Liver (tissue), 8 donors: ENCODE measurements at regions not wholly inside any gene's neighbourhood (a gene's known extent, or its start where the extent isn't known, plus 50 kb on each side); places are given as distances from the start of the nearest gene placed in this dataset.

Experiments used
- DNase-seq: peaks from one replicate; pipeline ENCODE4 v3.0.0-alpha.2; 2017; ENCODE audit warnings: low spot score
- H3K27ac ChIP-seq, 2 donors: one replicate each; pipeline ENCODE4 v1.7.0; 2013; ENCODE audit warnings: inconsistent platforms in 2 of 2, low read length in 2 of 2, control low read depth in 1 of 2, low read depth in 1 of 2, mild to moderate bottlenecking in 1 of 2
- H3K27me3 ChIP-seq, 4 donors: one replicate each; pipeline versions ENCODE4 v1.6.1 to v1.7.0; 2013; ENCODE audit warnings: low read length in 3 of 4, inconsistent platforms in 1 of 4, mild to moderate bottlenecking in 1 of 4, moderate library complexity in 1 of 4; ENCODE audit not compliant: control insufficient read depth in 4 of 4, insufficient read depth in 4 of 4
- H3K36me3 ChIP-seq, 4 donors: one replicate each; pipeline versions ENCODE4 v1.6.1 to v1.7.0; 2013; ENCODE audit warnings: low read length in 3 of 4, mild to moderate bottlenecking in 3 of 4, low read depth in 1 of 4, moderate library complexity in 1 of 4; ENCODE audit not compliant: control insufficient read depth in 4 of 4, insufficient read depth in 3 of 4
- H3K4me1 ChIP-seq, 4 donors: one replicate each; pipeline versions ENCODE4 v1.6.1 to v1.7.0; 2013; ENCODE audit warnings: low read length in 3 of 4, mild to moderate bottlenecking in 3 of 4, moderate library complexity in 1 of 4; ENCODE audit not compliant: control insufficient read depth in 4 of 4, insufficient read depth in 4 of 4
- H3K4me3 ChIP-seq, 3 donors: one replicate each; pipeline versions ENCODE4 v1.6.1 to v1.7.0; 2013; ENCODE audit warnings: low read length in 3 of 3, control low read depth in 1 of 3, low read depth in 1 of 3, mild to moderate bottlenecking in 1 of 3
- H3K9ac ChIP-seq, 2 donors: one replicate each; pipeline ENCODE4 v1.7.0; 2013; ENCODE audit warnings: low read length in 2 of 2, mild to moderate bottlenecking in 2 of 2, moderate library complexity in 2 of 2, control low read depth in 1 of 2, low read depth in 1 of 2
- H3K9me3 ChIP-seq, 4 donors: one replicate each; pipeline versions ENCODE4 v1.6.1 to v1.7.0; 2013; ENCODE audit warnings: low read length in 3 of 4; ENCODE audit not compliant: control insufficient read depth in 4 of 4
- EGR1 ChIP-seq, 2 donors: IDR thresholded peaks; 2 replicates each; pipeline ENCODE4 v1.6.1; 2016 to 2018; ENCODE audit warnings: antibody characterized with exemption in 2 of 2, low read depth in 2 of 2
- FOXA1 ChIP-seq: IDR thresholded peaks from 2 replicates; pipeline ENCODE4 v1.6.1; 2016; ENCODE audit warnings: antibody characterized with exemption
- FOXA2 ChIP-seq: IDR thresholded peaks from 2 replicates; pipeline ENCODE4 v1.6.1; 2016; ENCODE audit warnings: antibody characterized with exemption
- GABPA ChIP-seq, 2 donors: IDR thresholded peaks in 1 of 2; conservative IDR thresholded peaks in 1 of 2; 2 replicates each; pipeline ENCODE4 v1.6.1; 2016; ENCODE audit warnings: antibody characterized with exemption in 2 of 2, mild to moderate bottlenecking in 1 of 2, moderate library complexity in 1 of 2
- HNF4A ChIP-seq, 2 donors: conservative IDR thresholded peaks; 2 replicates each; pipeline ENCODE4 v1.6.1; 2016; ENCODE audit warnings: antibody characterized with exemption in 2 of 2, mild to moderate bottlenecking in 2 of 2
- HNF4G ChIP-seq: IDR thresholded peaks from 2 replicates; pipeline ENCODE4 v1.6.1; 2016; ENCODE audit warnings: antibody characterized with exemption
- JUND ChIP-seq, 2 donors: IDR thresholded peaks; 2 replicates each; pipeline ENCODE4 v1.6.1; 2016; ENCODE audit warnings: antibody characterized with exemption in 2 of 2
- MAX ChIP-seq: IDR thresholded peaks from 2 replicates; pipeline ENCODE4 v1.6.1; 2016; ENCODE audit warnings: antibody characterized with exemption
- NR2F2 ChIP-seq: IDR thresholded peaks from 2 replicates; pipeline ENCODE4 v1.6.1; 2016; ENCODE audit warnings: antibody characterized with exemption
- RAD21 ChIP-seq, 2 donors: IDR thresholded peaks; 2 replicates each; pipeline ENCODE4 v1.6.1; 2016; ENCODE audit warnings: antibody characterized with exemption in 2 of 2, mild to moderate bottlenecking in 2 of 2
- RXRA ChIP-seq, 2 donors: IDR thresholded peaks; 2 replicates each; pipeline ENCODE4 v1.6.1; 2017 to 2018; ENCODE audit warnings: antibody characterized with exemption in 2 of 2, mild to moderate bottlenecking in 1 of 2
- SP1 ChIP-seq: IDR thresholded peaks from 2 replicates; pipeline ENCODE4 v1.6.1; 2018; ENCODE audit warnings: antibody characterized with exemption, mild to moderate bottlenecking
- TAF1 ChIP-seq: conservative IDR thresholded peaks from 2 replicates; pipeline ENCODE4 v1.6.1; 2016; ENCODE audit warnings: antibody characterized with exemption, mild to moderate bottlenecking
- YY1 ChIP-seq: IDR thresholded peaks from 2 replicates; pipeline ENCODE4 v1.6.1; 2016; ENCODE audit warnings: antibody characterized with exemption, mild to moderate bottlenecking
- WGBS: extraction: QIAGEN DNeasy Blood & Tissue Kit; methylation state at CpG from one replicate; pipeline ENCODE4 v1.1.7; 2013; 5-methylcytosine and 5-hydroxymethylcytosine counted together
- TF ChIP-seq, protein P1 (sequence below): fragments of 150-350 bp; IDR thresholded peaks from 2 replicates; pipeline ENCODE4 v1.5.1; 2017; ENCODE audit warnings: improper control_type of control experiment, low read depth, low read length; ENCODE audit not compliant: missing input control
- TF ChIP-seq, protein P2 (sequence below): IDR thresholded peaks from 2 replicates; pipeline ENCODE4 v1.6.1; 2016; ENCODE audit warnings: antibody characterized with exemption
- TF ChIP-seq, protein P3 (sequence below): IDR thresholded peaks from 2 replicates; pipeline ENCODE4 v1.6.1; 2016; ENCODE audit warnings: antibody characterized with exemption
- TF ChIP-seq, protein P4 (sequence below): IDR thresholded peaks from 2 replicates; pipeline ENCODE4 v1.6.1; 2016; ENCODE audit warnings: antibody characterized with exemption, mild to moderate bottlenecking
- donor health status: healthy.
- donor health status: healthy.
- donor health status: healthy.
- donor health status: healthy.
- donor health status: healthy.

DNA sequence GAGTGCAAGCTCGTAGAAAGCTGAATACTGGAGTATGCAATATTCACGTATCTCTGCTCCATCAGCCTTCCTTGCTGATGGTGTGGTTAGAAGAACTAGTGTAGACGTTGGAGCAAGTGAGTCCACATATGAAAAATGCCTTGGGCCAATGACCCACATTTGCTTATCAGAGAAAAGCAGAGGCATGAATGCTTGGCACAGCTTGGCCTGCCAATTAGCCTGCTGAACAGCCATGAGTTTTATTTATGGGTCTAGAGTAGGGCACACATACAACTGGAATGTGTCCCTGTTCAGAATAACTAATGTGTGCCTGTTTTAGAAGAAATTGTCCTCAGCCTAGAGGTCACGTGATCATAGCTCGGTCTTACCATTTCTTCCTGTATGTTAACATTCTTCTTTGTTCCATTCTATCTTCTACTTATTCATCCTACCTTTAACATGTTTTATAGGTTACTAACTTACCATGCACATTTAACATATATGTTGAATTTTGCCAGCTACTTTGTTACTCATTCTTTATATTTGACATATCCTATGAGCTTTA, 432.7 kb upstream of the AADAT start:
- TF ChIP-seq TAF1 (no peak), MAX (no peak), RAD21 (IDR thresholded peaks at IDR 0.05) (no peak), HNF4A (conservative IDR thresholded peaks at IDR 0.05) (no peak), NR2F2 (no peak), EGR1 (IDR thresholded peaks at IDR 0.05; ENCODE audit: low read depth in 2 of 2) (no peak), RXRA (IDR thresholded peaks at IDR 0.05) (no peak), YY1 (no peak), SP1 (no peak), HNF4G (no peak), JUND (IDR thresholded peaks at IDR 0.05) (no peak), GABPA (IDR thresholded peaks at IDR 0.05 in 1 of 2, conservative IDR thresholded peaks at IDR 0.05 in 1 of 2) (no peak), FOXA1 (no peak), FOXA2 (no peak)
- TF ChIP-seq, protein P1, sequence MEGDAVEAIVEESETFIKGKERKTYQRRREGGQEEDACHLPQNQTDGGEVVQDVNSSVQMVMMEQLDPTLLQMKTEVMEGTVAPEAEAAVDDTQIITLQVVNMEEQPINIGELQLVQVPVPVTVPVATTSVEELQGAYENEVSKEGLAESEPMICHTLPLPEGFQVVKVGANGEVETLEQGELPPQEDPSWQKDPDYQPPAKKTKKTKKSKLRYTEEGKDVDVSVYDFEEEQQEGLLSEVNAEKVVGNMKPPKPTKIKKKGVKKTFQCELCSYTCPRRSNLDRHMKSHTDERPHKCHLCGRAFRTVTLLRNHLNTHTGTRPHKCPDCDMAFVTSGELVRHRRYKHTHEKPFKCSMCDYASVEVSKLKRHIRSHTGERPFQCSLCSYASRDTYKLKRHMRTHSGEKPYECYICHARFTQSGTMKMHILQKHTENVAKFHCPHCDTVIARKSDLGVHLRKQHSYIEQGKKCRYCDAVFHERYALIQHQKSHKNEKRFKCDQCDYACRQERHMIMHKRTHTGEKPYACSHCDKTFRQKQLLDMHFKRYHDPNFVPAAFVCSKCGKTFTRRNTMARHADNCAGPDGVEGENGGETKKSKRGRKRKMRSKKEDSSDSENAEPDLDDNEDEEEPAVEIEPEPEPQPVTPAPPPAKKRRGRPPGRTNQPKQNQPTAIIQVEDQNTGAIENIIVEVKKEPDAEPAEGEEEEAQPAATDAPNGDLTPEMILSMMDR, result no peak
- TF ChIP-seq, protein P2, sequence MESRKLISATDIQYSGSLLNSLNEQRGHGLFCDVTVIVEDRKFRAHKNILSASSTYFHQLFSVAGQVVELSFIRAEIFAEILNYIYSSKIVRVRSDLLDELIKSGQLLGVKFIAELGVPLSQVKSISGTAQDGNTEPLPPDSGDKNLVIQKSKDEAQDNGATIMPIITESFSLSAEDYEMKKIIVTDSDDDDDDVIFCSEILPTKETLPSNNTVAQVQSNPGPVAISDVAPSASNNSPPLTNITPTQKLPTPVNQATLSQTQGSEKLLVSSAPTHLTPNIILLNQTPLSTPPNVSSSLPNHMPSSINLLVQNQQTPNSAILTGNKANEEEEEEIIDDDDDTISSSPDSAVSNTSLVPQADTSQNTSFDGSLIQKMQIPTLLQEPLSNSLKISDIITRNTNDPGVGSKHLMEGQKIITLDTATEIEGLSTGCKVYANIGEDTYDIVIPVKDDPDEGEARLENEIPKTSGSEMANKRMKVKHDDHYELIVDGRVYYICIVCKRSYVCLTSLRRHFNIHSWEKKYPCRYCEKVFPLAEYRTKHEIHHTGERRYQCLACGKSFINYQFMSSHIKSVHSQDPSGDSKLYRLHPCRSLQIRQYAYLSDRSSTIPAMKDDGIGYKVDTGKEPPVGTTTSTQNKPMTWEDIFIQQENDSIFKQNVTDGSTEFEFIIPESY, result no peak
- TF ChIP-seq, protein P3, sequence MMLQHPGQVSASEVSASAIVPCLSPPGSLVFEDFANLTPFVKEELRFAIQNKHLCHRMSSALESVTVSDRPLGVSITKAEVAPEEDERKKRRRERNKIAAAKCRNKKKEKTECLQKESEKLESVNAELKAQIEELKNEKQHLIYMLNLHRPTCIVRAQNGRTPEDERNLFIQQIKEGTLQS, result no peak
- TF ChIP-seq, protein P4, sequence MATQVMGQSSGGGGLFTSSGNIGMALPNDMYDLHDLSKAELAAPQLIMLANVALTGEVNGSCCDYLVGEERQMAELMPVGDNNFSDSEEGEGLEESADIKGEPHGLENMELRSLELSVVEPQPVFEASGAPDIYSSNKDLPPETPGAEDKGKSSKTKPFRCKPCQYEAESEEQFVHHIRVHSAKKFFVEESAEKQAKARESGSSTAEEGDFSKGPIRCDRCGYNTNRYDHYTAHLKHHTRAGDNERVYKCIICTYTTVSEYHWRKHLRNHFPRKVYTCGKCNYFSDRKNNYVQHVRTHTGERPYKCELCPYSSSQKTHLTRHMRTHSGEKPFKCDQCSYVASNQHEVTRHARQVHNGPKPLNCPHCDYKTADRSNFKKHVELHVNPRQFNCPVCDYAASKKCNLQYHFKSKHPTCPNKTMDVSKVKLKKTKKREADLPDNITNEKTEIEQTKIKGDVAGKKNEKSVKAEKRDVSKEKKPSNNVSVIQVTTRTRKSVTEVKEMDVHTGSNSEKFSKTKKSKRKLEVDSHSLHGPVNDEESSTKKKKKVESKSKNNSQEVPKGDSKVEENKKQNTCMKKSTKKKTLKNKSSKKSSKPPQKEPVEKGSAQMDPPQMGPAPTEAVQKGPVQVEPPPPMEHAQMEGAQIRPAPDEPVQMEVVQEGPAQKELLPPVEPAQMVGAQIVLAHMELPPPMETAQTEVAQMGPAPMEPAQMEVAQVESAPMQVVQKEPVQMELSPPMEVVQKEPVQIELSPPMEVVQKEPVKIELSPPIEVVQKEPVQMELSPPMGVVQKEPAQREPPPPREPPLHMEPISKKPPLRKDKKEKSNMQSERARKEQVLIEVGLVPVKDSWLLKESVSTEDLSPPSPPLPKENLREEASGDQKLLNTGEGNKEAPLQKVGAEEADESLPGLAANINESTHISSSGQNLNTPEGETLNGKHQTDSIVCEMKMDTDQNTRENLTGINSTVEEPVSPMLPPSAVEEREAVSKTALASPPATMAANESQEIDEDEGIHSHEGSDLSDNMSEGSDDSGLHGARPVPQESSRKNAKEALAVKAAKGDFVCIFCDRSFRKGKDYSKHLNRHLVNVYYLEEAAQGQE, result no peak
- WGBS, result 72% methylated on average over 5 of the region's 5 CpGs
- Histone ChIP-seq H3K9ac (no peak overlapping the region), H3K27me3 (no peaks in the 10 kb centered on the region), H3K4me1 (no peaks in the 10 kb centered on the region), H3K36me3 (no peaks in the 10 kb centered on the region), H3K4me3 (no peak overlapping the region), H3K9me3 (peaks cover 0 to 2% (median 0%) of the 10 kb centered on the region in 4 donors), H3K27ac (no peak overlapping the region)
- DNase-seq, result no peak
